Skeletal muscle tissue (tissue), 3 donors: ENCODE measurements at regions not wholly inside any gene's neighbourhood (a gene's known extent, or its start where the extent isn't known, plus 50 kb on each side); places are given as distances from the start of the nearest gene placed in this dataset.

Source experiments
- H3K27ac ChIP-seq: one replicate; pipeline ENCODE4 v1.7.0; 2013; ENCODE audit warnings: mild to moderate bottlenecking, low read depth, low read length, inconsistent platforms
- H3K27me3 ChIP-seq, 3 donors: one replicate each; pipeline ENCODE4 v1.7.0; 2013; ENCODE audit warnings: low read length in 3 of 3; ENCODE audit not compliant: control insufficient read depth in 3 of 3, insufficient read depth in 3 of 3
- H3K36me3 ChIP-seq, 3 donors: one replicate each; pipeline ENCODE4 v1.7.0; 2013; ENCODE audit warnings: low read length in 3 of 3; ENCODE audit not compliant: control insufficient read depth in 3 of 3, insufficient read depth in 3 of 3
- H3K4me1 ChIP-seq, 3 donors: one replicate each; pipeline ENCODE4 v1.7.0; 2013; ENCODE audit warnings: low read length in 3 of 3, mild to moderate bottlenecking in 3 of 3; ENCODE audit not compliant: control insufficient read depth in 3 of 3, insufficient read depth in 3 of 3
- H3K4me3 ChIP-seq, 3 donors: one replicate each; pipeline ENCODE4 v1.7.0; 2013; ENCODE audit warnings: low read length in 3 of 3
- H3K9ac ChIP-seq, 3 donors: one replicate each; pipeline ENCODE4 v1.7.0; 2013; ENCODE audit warnings: low read length in 3 of 3, mild to moderate bottlenecking in 3 of 3, moderate library complexity in 2 of 3, low read depth in 1 of 3
- H3K9me3 ChIP-seq, 3 donors: one replicate each; pipeline ENCODE4 v1.7.0; 2013; ENCODE audit warnings: low read length in 3 of 3; ENCODE audit not compliant: control insufficient read depth in 3 of 3
- donor health status: Osteomylitis.

GRCh38 chr18:41538751-41539150, 416.3 kb upstream of the PIK3C3 start:
- no peaks in the 10 kb centered on the region for H3K4me1 ChIP-seq
- no peak overlapping the region for H3K27ac ChIP-seq
- H3K27me3 ChIP-seq = no peaks in the 10 kb centered on the region
- no peaks in the 10 kb centered on the region for H3K36me3 ChIP-seq
- H3K4me3 ChIP-seq = no peak overlapping the region
- H3K9me3 ChIP-seq = no peaks in the 10 kb centered on the region
- no peak overlapping the region for H3K9ac ChIP-seq

DNA sequence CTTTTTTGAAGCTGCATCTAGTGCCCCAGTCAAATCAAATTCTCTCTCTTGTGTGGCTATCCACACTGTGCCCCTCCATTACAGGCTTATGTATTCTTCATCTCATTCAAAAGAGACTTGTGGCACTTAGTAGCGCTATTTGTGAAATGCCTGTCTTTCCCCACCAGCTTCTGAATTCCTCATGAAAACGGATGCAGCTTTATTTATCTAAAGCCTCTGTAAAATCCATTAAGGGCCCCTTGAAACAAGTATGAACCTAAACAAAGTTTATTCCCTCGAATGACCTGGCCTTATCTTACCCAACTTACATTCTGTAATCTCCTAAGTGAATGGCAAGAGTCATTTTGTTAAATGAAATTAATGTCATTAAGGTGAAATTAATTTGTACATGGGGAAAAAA, 417.4 kb upstream of the PIK3C3 start:
- H3K36me3 ChIP-seq = no peaks in the 10 kb centered on the region
- no peaks in the 10 kb centered on the region for H3K4me1 ChIP-seq
- H3K27ac ChIP-seq = no peak overlapping the region
- no peaks in the 10 kb centered on the region for H3K9me3 ChIP-seq
- H3K27me3 ChIP-seq = no peaks in the 10 kb centered on the region
- H3K4me3 ChIP-seq = no peak overlapping the region
- no peak overlapping the region for H3K9ac ChIP-seq

GRCh38 chr18:41532344-41533086, 422.5 kb upstream of the PIK3C3 start:
- no peak overlapping the region for H3K9ac ChIP-seq
- no peak overlapping the region for H3K4me3 ChIP-seq
- no peaks in the 10 kb centered on the region for H3K27me3 ChIP-seq
- H3K9me3 ChIP-seq = no peaks in the 10 kb centered on the region
- no peaks in the 10 kb centered on the region for H3K4me1 ChIP-seq
- H3K27ac ChIP-seq = no peak overlapping the region
- no peaks in the 10 kb centered on the region for H3K36me3 ChIP-seq

GRCh38 chr18:41530970-41531369, 424.1 kb upstream of the PIK3C3 start:
- Histone ChIP-seq H3K27ac (no peak overlapping the region), H3K9ac (no peak overlapping the region), H3K9me3 (no peaks in the 10 kb centered on the region), H3K4me1 (no peaks in the 10 kb centered on the region), H3K4me3 (no peak overlapping the region), H3K36me3 (no peaks in the 10 kb centered on the region), H3K27me3 (no peaks in the 10 kb centered on the region)

- no peaks in the 10 kb centered on the region for H3K27me3 ChIP-seq
- H3K4me3 ChIP-seq = no peak overlapping the region
- no peak overlapping the region for H3K9ac ChIP-seq
- no peaks in the 10 kb centered on the region for H3K36me3 ChIP-seq
- no peaks in the 10 kb centered on the region for H3K9me3 ChIP-seq
- no peak overlapping the region for H3K27ac ChIP-seq
- no peaks in the 10 kb centered on the region for H3K4me1 ChIP-seq
These were observed 425.9 kb upstream of the PIK3C3 start for GRCh38 chr18:41529093-41529492.

- no peaks in the 10 kb centered on the region for H3K36me3 ChIP-seq
- no peak overlapping the region for H3K9ac ChIP-seq
- no peak overlapping the region for H3K27ac ChIP-seq
- no peaks in the 10 kb centered on the region for H3K27me3 ChIP-seq
- H3K4me1 ChIP-seq = no peaks in the 10 kb centered on the region
- H3K9me3 ChIP-seq = no peaks in the 10 kb centered on the region
- no peak overlapping the region for H3K4me3 ChIP-seq
These were observed 429.0 kb upstream of the PIK3C3 start for GRCh38 chr18:41526054-41526453.

DNA sequence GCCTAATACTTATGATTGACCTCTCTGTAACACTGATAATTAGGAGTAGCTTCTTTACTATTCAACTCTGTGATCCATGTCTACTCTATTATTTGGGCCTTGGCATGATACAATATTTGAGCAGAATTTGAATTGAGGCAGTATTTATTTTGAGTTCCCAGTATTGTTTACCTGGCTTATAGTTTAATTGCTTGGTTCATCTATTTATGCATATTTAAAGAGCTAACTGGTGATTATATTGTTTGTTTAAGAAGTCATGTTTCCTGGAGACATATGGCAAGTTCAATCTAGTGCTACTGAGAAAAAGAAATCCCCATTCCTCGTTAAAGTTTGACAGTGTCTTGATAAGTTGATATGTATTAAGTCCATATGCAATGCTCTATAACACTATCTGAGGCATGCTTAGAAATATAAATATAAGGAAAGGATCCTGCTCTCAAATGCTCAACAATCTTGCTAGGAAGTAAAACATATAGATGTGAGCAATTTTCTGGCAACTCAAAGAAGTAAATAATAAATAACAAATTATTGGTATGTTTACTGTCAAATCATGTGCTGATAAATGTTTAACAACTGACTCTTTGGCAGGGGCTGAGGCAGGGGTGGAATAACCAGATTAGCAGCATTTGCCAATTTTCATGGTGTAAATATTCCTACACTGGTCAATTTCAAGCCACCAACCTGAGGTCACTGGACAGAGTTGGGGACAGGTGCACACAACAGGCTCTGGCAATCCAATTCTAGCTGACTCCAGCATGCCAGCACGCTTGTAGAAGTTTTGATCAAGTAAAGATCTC, 430.2 kb upstream of the PIK3C3 start:
- H3K27me3 ChIP-seq = no peaks in the 10 kb centered on the region
- no peak overlapping the region for H3K27ac ChIP-seq
- H3K4me1 ChIP-seq = no peaks in the 10 kb centered on the region
- H3K36me3 ChIP-seq = no peaks in the 10 kb centered on the region
- H3K9me3 ChIP-seq = no peaks in the 10 kb centered on the region
- H3K4me3 ChIP-seq = no peak overlapping the region
- no peak overlapping the region for H3K9ac ChIP-seq

GRCh38 chr18:41517142-41517541, 437.9 kb upstream of the PIK3C3 start:
- Histone ChIP-seq H3K9me3 (no peaks in the 10 kb centered on the region), H3K36me3 (no peaks in the 10 kb centered on the region), H3K9ac (no peak overlapping the region), H3K4me3 (no peak overlapping the region), H3K4me1 (no peaks in the 10 kb centered on the region), H3K27ac (no peak overlapping the region), H3K27me3 (no peaks in the 10 kb centered on the region)

GRCh38 chr18:41513438-41513837, 441.6 kb upstream of the PIK3C3 start:
- Histone ChIP-seq H3K9ac (no peak overlapping the region), H3K9me3 (no peaks in the 10 kb centered on the region), H3K4me3 (no peak overlapping the region), H3K4me1 (no peaks in the 10 kb centered on the region), H3K27me3 (no peaks in the 10 kb centered on the region), H3K36me3 (no peaks in the 10 kb centered on the region), H3K27ac (no peak overlapping the region)

GRCh38 chr18:41504316-41504715, 450.7 kb upstream of the PIK3C3 start:
- Histone ChIP-seq H3K36me3 (no peaks in the 10 kb centered on the region), H3K4me1 (no peaks in the 10 kb centered on the region), H3K4me3 (no peak overlapping the region), H3K27ac (no peak overlapping the region), H3K9ac (no peak overlapping the region), H3K9me3 (no peaks in the 10 kb centered on the region), H3K27me3 (no peaks in the 10 kb centered on the region)
